ENCODE measurements at regions not wholly inside any gene's neighbourhood (a gene's known extent, or its start where the extent isn't known, plus 50 kb on each side); places are given as distances from the start of the nearest gene placed in this dataset.

- TF ChIP-seq EZH2 (IDR thresholded peaks at IDR 0.05; ENCODE audit: borderline replicate concordance, low read depth, low read length, severe bottlenecking) = no peak
- TF ChIP-seq, protein P1, sequence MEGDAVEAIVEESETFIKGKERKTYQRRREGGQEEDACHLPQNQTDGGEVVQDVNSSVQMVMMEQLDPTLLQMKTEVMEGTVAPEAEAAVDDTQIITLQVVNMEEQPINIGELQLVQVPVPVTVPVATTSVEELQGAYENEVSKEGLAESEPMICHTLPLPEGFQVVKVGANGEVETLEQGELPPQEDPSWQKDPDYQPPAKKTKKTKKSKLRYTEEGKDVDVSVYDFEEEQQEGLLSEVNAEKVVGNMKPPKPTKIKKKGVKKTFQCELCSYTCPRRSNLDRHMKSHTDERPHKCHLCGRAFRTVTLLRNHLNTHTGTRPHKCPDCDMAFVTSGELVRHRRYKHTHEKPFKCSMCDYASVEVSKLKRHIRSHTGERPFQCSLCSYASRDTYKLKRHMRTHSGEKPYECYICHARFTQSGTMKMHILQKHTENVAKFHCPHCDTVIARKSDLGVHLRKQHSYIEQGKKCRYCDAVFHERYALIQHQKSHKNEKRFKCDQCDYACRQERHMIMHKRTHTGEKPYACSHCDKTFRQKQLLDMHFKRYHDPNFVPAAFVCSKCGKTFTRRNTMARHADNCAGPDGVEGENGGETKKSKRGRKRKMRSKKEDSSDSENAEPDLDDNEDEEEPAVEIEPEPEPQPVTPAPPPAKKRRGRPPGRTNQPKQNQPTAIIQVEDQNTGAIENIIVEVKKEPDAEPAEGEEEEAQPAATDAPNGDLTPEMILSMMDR (IDR thresholded peaks at IDR 0.05; ENCODE audit: extremely low read depth in 1 of 2, insufficient read depth in 1 of 2, low read depth in 1 of 2, low read length in 2 of 2) = no peak
Observed at GRCh38 chr4:100722866-100723459, 205.1 kb upstream of the EMCN start.

Measured in endothelial cell of umbilical vein (primary cell).